ENCODE measurements at regions not wholly inside any gene's neighbourhood (a gene's known extent, or its start where the extent isn't known, plus 50 kb on each side); places are given as distances from the start of the nearest gene placed in this dataset.

DNA sequence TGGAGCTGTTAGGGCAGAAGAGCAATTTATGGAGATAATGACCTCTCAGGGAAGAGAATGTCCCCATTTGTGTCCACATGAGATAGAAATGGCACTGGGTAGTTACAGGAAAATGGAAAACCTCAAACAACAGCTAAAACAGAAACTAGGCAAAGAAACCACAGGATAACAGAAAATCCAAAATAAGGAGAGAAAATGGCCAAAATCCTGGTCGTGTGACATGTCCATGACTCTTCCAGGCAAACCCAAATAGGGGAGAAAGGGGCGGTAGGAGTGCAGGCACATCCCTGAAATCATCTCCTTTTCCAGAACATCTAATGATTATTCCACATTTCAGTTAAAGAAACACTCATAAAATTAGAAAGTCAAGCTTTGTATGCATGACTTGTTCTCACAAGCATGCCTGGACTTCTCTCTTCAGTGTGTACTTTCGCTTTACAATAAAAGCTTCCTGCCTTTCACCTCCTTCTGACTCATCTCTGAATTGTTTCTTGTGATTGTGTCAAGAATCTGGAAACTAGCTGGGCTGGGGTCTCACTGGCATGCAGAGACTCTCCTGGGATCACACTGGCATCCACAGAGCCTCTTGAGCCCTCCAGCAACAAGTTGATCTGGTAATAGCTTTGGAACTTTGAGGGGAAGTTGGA lies 171.4 kb upstream of the ZP4 start:
- DNase-seq (ENCODE audit: low spot score in 2 of 2), result no peak
- Histone ChIP-seq H3K36me3 (replicated peaks) (no peaks in the 10 kb centered on the region), H3K4me3 (no peak overlapping the region)

DNA sequence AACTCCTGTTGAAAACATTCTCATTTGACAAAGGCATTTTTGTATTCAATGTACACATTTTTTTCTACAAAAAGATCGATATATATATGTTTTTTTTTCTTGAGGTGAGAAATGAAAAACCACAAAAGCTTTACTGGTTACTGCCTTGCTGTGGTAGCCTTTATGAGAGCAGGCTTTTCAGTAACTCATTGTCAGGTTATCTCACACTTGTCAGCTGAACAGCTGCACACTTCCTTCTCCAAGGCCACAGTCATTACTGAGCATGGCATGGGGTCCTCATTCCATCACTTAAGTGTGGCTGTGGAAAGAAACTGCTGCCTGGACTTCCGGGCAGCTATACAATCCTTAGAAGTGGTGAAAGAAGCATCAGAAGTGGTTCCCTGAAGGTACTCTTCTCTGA lies 169.3 kb upstream of the ZP4 start:
- Histone ChIP-seq H3K4me1 (0 out of 2 replicates have a peak, but pooled peaks cover 4% of the 10 kb centered on the region), H3K9me3 (peaks cover 20% of the 10 kb centered on the region), H3K27me3 (ENCODE audit: low read depth) (no peaks in the 10 kb centered on the region), H3K4me3 (no peak overlapping the region), H3K36me3 (replicated peaks) (no peaks in the 10 kb centered on the region)
- in situ Hi-C loops (cut with MboI; ENCODE audit: low sequenced_read_pairs), result no loop called here
- no peak for DNase-seq (ENCODE audit: low spot score in 2 of 2)

More for the DNA sequence above, 171.4 kb upstream of the ZP4 start:
- Histone ChIP-seq H3K4me1 (peaks cover 18% of the 10 kb centered on the region), H3K27me3 (ENCODE audit: low read depth) (no peaks in the 10 kb centered on the region), H3K9me3 (peaks cover 15% of the 10 kb centered on the region)
- in situ Hi-C loops (cut with MboI; ENCODE audit: low sequenced_read_pairs), result no loop called here

DNA sequence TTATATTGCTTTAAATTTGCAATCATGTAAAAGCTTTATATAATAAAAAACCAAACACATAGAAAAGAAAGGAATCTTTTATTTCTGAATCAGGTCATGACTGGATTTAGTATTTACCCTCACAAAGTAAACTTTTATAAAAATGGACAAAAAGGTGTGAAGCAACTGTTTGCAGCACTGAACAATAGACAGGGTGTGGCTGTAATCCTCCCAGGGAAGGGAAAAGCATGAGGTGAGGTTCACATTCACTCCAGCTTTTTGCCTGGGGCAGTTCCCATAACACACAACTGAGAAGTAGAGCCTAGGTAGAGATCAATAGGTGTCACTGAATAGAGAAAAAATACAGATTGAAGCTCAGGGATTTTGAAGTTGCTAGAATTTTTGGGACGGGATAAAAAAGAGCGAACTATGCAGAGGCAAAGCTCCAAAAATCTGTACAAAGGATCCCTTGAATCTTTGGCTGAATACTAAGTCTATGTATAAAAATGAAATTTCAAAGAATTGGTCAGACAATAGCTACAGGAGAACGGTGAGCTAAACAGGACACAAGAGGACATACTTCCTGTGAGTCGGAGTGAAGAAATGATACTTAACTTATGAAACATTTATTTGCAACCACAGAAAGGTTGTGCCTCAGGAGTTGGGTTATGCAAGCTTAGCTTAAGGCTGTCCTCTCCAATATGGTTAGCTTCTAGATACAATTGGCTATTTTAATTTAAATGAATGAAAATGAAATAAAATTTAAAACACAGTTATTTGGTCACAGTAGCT lies 162.0 kb upstream of the ZP4 start:
- Histone ChIP-seq H3K9me3 (peaks cover 8% of the 10 kb centered on the region; the same call in 1 of the 2 replicates), H3K36me3 (replicated peaks) (no peaks in the 10 kb centered on the region), H3K27me3 (ENCODE audit: low read depth) (no peaks in the 10 kb centered on the region), H3K4me3 (no peak overlapping the region), H3K4me1 (peaks cover 31% of the 10 kb centered on the region)
- in situ Hi-C loops (cut with MboI; ENCODE audit: low sequenced_read_pairs), result no loop called here
- DNase-seq (ENCODE audit: low spot score in 2 of 2), result peak; percentile 90 to 93

DNA sequence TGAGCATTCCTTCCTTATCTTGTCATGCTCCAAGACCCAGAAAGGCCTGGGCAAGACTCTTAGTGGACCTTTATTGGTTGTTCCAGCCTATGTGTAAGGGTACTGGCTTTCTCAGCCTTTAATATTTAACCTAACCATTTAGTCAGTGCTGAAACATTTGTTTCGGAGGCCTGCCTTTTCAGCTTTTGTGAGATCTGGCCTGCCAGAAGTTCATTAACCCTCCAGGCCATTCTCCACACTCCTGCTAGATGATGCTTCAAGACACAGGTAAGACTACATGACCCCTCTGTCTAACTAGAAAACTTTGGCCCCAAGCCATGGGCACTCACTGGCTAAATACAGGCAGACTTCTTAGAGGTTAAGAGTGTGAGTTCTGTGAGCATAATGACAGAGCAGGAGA lies 138.4 kb upstream of the ZP4 start:
- in situ Hi-C loops (cut with MboI; ENCODE audit: low sequenced_read_pairs), result no loop called here
- peaks cover 40% of the 10 kb centered on the region for H3K4me1 ChIP-seq
- no peak for DNase-seq (ENCODE audit: low spot score in 2 of 2)
- H3K4me3 ChIP-seq, result no peak overlapping the region
- no peaks in the 10 kb centered on the region; the same call in 1 of the 2 replicates for H3K36me3 ChIP-seq (replicated peaks)
- no peaks in the 10 kb centered on the region for H3K9me3 ChIP-seq
- H3K27me3 ChIP-seq (ENCODE audit: low read depth), result no peaks in the 10 kb centered on the region

DNA sequence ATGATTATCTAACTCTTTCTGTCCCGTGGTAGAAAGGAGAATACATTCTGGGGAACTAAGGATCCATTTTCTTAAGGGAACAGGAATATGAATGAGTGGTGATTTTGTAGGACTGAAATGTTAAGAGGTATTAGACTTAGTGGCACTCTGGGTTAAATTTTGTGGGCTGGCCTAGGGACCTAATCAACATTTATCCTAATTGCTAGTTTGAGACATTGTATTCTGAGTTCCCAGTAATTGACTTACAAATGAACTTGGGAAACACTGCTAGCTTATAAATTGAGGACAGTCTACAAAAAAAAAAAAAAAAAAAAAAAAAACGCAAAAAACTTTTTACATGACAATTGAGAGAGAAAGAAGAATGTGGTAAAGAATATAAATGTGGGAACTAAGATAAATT lies 136.6 kb upstream of the ZP4 start:
- Histone ChIP-seq H3K27me3 (ENCODE audit: low read depth) (no peaks in the 10 kb centered on the region), H3K4me1 (peaks cover 40% of the 10 kb centered on the region), H3K4me3 (peak overlapping the region; percentile 6; the same call in 1 of the 2 replicates), H3K9me3 (no peaks in the 10 kb centered on the region), H3K36me3 (replicated peaks) (no peaks in the 10 kb centered on the region; the same call in 1 of the 2 replicates)
- in situ Hi-C loops (cut with MboI; ENCODE audit: low sequenced_read_pairs), result no loop called here
- DNase-seq (ENCODE audit: low spot score in 2 of 2), result peak; percentile 51 to 83

DNA sequence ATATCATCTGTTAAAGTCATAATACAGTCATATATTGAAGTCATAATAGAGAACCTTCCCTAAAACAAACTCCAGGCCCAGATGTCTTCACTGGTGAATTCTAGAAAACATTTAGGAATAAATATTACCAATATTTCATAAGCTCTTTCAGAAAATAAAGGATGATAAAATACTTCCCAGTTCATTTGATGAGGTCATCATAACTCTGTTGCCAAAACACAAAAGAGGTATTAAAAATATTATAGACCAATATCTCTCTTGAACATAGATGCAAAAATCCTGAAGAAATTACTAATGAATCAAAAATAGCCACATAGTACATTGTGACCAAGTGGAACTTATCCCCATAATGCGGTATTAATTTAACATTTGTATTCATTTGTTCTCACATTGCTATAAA lies 132.4 kb upstream of the ZP4 start:
- in situ Hi-C loops (cut with MboI; ENCODE audit: low sequenced_read_pairs), result no loop called here
- DNase-seq (ENCODE audit: low spot score in 2 of 2), result no peak
- no peak overlapping the region for H3K4me3 ChIP-seq
- no peaks in the 10 kb centered on the region for H3K9me3 ChIP-seq
- H3K4me1 ChIP-seq, result peaks cover 26% of the 10 kb centered on the region
- no peaks in the 10 kb centered on the region; the same call in 1 of the 2 replicates for H3K36me3 ChIP-seq (replicated peaks)
- H3K27me3 ChIP-seq (ENCODE audit: low read depth), result no peaks in the 10 kb centered on the region

DNA sequence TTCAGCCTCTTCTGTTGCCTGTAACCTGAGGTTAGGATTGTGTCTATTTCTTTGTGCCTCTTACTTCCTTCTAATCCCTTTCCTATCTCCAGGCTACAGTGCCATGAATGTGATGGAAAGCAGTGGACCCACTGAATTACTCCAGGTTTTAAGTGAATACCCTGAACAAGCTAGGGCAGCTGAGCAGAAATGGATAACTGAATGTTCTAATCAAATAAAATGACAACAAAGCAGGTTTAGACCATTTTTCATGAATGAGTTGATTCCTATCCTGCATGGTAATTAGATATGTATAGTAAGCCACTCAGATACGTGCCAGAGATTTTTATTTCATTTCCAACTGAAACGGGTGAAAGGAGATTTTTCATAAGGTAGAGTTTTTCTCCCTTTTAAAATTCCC lies 127.5 kb upstream of the ZP4 start:
- Histone ChIP-seq H3K4me3 (no peak overlapping the region), H3K9me3 (0 out of 2 replicates have a peak, but pooled peaks cover 3% of the 10 kb centered on the region), H3K27me3 (ENCODE audit: low read depth) (no peaks in the 10 kb centered on the region), H3K4me1 (no peaks in the 10 kb centered on the region), H3K36me3 (replicated peaks) (no peaks in the 10 kb centered on the region)
- in situ Hi-C loops (cut with MboI; ENCODE audit: low sequenced_read_pairs), result no loop called here
- DNase-seq (ENCODE audit: low spot score in 2 of 2), result no peak

DNA sequence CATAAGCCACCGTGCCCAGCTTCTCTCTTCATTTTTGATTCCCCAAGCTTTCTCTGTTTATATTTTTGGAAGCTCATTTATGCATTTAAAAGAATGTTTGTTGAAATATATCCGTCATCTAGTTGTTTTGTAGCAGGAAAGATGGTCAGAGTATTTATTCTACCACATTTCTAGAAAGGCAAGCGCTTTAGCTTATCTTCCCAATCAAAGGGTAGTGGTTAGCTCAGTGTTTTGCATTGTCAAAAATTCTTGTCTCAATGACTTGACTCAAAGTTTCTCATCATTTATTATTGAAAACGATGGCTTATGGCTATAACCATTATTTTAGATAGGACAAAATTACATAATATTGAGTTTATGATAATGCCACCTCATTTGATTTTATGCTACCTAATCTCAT lies 116.1 kb upstream of the ZP4 start:
- H3K9me3 ChIP-seq, result no peaks in the 10 kb centered on the region
- in situ Hi-C loops (cut with MboI; ENCODE audit: low sequenced_read_pairs), result no loop called here
- peaks cover 8% of the 10 kb centered on the region for H3K4me1 ChIP-seq
- H3K4me3 ChIP-seq, result no peak overlapping the region
- no peaks in the 10 kb centered on the region for H3K36me3 ChIP-seq (replicated peaks)
- DNase-seq (ENCODE audit: low spot score in 2 of 2), result no peak
- no peaks in the 10 kb centered on the region for H3K27me3 ChIP-seq (ENCODE audit: low read depth)

DNA sequence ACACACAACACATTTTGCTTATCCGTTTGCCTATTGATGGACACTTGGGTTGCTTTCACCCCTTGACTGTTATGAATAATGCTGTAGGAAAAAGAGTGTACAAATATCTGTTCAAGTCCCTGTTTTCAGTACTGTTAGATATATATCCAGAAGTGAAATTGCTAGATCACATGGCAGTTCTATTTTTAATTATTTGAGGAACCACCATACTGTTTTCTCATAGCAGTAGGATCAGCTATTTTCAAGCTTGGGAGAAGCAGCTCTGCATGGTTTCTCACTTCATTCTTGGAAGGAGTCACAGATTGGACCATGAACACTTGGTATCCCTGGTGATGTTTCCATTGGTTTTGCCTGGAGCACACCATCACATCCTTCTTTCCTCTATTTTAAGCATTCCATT lies 114.4 kb upstream of the ZP4 start:
- H3K27me3 ChIP-seq (ENCODE audit: low read depth), result no peaks in the 10 kb centered on the region
- H3K36me3 ChIP-seq (replicated peaks), result no peaks in the 10 kb centered on the region
- H3K4me3 ChIP-seq, result no peak overlapping the region
- H3K9me3 ChIP-seq, result no peaks in the 10 kb centered on the region
- peaks cover 25% of the 10 kb centered on the region for H3K4me1 ChIP-seq
- no peak for DNase-seq (ENCODE audit: low spot score in 2 of 2)
- in situ Hi-C loops (cut with MboI; ENCODE audit: low sequenced_read_pairs), result no loop called here

DNA sequence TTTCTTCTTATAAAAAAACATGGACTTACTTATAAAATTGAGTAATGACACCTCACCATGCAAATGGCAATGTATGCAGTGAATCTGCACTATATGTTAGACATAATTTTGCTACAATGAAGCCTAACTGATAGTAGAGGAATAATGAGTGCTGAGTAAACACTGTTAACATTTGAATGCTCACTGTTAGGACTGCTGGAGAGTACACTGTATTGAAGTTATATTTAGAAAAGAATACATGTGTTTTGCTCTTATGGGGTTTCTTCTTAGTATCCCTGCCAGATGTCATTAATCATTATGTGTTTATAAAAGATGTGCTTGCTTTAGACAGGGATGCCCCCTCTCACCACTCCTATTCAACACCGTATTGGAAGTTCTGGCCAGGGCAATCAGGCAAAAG lies 111.1 kb upstream of the ZP4 start:
- H3K36me3 ChIP-seq (replicated peaks), result no peaks in the 10 kb centered on the region
- H3K9me3 ChIP-seq, result no peaks in the 10 kb centered on the region
- H3K4me1 ChIP-seq, result peaks cover 45% of the 10 kb centered on the region
- no peak overlapping the region for H3K4me3 ChIP-seq
- in situ Hi-C loops (cut with MboI; ENCODE audit: low sequenced_read_pairs), result no loop called here
- no peaks in the 10 kb centered on the region for H3K27me3 ChIP-seq (ENCODE audit: low read depth)
- DNase-seq (ENCODE audit: low spot score in 2 of 2), result peak; percentile 25 to 82

DNA sequence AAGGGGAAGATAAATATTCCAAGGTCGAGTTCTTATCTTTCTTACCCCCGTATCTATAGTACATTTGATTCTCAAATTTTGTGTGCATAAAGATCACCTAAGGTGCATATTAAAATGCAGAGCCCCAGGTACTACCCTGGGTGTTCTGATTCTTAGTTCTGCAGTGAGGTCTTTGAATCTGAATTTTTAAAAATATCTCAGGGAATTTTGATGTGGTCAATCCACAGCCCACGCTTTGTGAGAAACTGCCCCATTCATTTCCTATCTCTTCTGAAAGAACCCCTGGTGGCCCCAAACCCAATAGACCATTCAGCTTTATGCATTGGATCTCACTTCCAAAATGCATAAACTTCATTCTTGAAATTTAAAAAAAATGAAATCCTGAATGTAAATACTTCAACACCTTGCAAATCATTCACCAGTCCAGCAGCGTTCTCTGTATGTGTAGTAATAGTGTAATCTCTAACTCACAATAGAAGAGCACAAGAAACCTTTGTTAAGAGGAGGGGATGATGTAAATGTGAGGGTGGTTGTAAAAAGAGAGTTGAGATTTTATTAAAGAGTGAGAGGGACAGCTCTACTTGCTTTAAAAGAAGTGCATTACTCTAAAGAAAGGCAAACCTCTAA lies 108.8 kb upstream of the ZP4 start:
- H3K4me3 ChIP-seq, result no peak overlapping the region
- in situ Hi-C loops (cut with MboI; ENCODE audit: low sequenced_read_pairs), result no loop called here
- peaks cover 45% of the 10 kb centered on the region for H3K4me1 ChIP-seq
- no peaks in the 10 kb centered on the region for H3K36me3 ChIP-seq (replicated peaks)
- no peaks in the 10 kb centered on the region for H3K9me3 ChIP-seq
- DNase-seq (ENCODE audit: low spot score in 2 of 2), result peak; percentile 64 to 97
- no peaks in the 10 kb centered on the region for H3K27me3 ChIP-seq (ENCODE audit: low read depth)

DNA sequence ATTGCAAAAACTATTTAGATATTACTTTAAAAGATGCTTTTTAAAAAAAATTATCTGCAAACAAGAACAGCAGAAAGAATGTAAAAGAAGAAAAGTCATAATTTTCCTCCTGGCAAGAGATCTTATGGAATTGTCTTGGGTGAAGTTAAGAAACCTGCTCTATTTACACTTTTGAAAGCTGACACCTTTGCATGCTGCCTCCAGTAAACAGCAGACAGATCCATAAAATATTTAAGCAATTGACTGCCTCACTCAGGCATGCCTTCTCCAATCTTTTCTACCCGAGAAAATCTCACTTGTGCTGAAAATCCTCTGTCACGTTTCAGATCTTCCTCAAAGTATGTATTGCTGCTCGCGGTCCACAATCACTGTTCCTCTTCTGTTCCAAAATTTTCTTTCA lies 107.9 kb upstream of the ZP4 start:
- Histone ChIP-seq H3K4me3 (no peak overlapping the region), H3K4me1 (peaks cover 52% of the 10 kb centered on the region), H3K36me3 (replicated peaks) (no peaks in the 10 kb centered on the region), H3K9me3 (no peaks in the 10 kb centered on the region), H3K27me3 (ENCODE audit: low read depth) (no peaks in the 10 kb centered on the region)
- DNase-seq (ENCODE audit: low spot score in 2 of 2), result no peak
- in situ Hi-C loops (cut with MboI; ENCODE audit: low sequenced_read_pairs), result no loop called here

DNA sequence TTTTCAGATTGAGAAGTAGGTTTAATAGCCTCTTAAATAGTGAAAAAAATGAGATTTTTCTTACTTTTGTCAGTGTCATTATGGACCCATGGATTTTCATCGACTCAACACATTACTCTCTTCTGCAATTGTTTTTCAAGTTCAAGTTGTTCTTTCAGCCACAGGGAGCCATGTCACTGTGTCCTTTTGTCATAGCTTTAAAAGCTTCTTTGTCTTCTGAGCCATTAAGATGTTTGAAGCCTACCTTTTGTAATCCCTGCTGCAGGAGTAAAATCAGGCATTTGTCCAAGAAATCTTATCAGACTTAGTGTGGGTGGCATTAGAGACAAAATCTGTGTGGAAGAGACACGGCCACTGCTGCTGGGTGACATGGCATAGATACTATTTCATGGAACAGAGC lies 92.8 kb upstream of the ZP4 start:
- no peak overlapping the region for H3K4me3 ChIP-seq
- no peaks in the 10 kb centered on the region for H3K9me3 ChIP-seq
- H3K4me1 ChIP-seq, result peaks cover 8% of the 10 kb centered on the region
- no peaks in the 10 kb centered on the region for H3K36me3 ChIP-seq (replicated peaks)
- H3K27me3 ChIP-seq (ENCODE audit: low read depth), result no peaks in the 10 kb centered on the region
- in situ Hi-C loops (cut with MboI; ENCODE audit: low sequenced_read_pairs), result no loop called here
- DNase-seq (ENCODE audit: low spot score in 2 of 2), result peak; percentile 24 to 92

DNA sequence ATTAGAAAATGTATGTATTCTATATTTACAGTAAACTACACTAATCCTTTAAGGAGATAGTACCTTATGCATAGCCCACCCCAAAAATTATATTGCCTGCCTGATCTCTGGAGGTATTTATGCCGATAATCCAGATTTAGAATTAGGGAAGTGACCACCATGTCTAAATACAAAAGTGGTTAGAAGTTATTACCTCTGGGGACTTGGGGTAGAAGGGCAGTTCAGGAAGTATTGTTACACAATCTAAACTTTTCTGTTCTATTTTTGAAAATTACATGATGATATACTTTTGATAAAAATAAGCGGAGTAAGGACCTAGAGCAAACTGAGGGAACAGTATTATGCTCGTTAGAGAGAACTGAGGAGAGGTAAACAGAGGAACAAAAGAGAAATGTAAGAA lies 90.5 kb upstream of the ZP4 start:
- in situ Hi-C loops (cut with MboI; ENCODE audit: low sequenced_read_pairs), result no loop called here
- DNase-seq (ENCODE audit: low spot score in 2 of 2), result no peak
- Histone ChIP-seq H3K36me3 (replicated peaks) (no peaks in the 10 kb centered on the region), H3K9me3 (no peaks in the 10 kb centered on the region), H3K27me3 (ENCODE audit: low read depth) (no peaks in the 10 kb centered on the region), H3K4me3 (no peak overlapping the region), H3K4me1 (peaks cover 27% of the 10 kb centered on the region)
